GM21737 (cell line): ENCODE measurements at regions not wholly inside any gene's neighbourhood (a gene's known extent, or its start where the extent isn't known, plus 50 kb on each side); places are given as distances from the start of the nearest gene placed in this dataset.
"Not testable (repeated sequence)": the region's sequence is repeated elsewhere in the genome, so short reads cannot be mapped to it uniquely, and the experiment has no call there.

Experiments
- ATAC-seq: cut with Tn5 transposase; IDR thresholded peaks from one replicate; pipeline ENCODE4 v1.9.1; 2021; ENCODE audit warnings: mild to moderate bottlenecking, moderate library complexity; ENCODE audit not compliant: unreplicated experiment

- ATAC-seq, result no peak
Measured at GRCh38 chr12:115898670-115899069, 378.8 kb downstream of the MED13L start.

GRCh38 chr12:115897729-115898128 lies 379.8 kb downstream of the MED13L start:
- ATAC-seq, result no peak

- no peak for ATAC-seq
Measured at GRCh38 chr12:115895247-115895646, 382.2 kb downstream of the MED13L start.

- ATAC-seq, result no peak
Measured at GRCh38 chr12:115891556-115892164, 385.8 kb downstream of the MED13L start.

GRCh38 chr12:115886666-115887065 lies 390.8 kb downstream of the MED13L start:
- ATAC-seq, result no peak

GRCh38 chr12:115885040-115885690 lies 392.3 kb downstream of the MED13L start:
- no peak for ATAC-seq

- ATAC-seq, result no peak
Measured at GRCh38 chr12:115882936-115883335, 394.6 kb downstream of the MED13L start.

GRCh38 chr12:115880238-115880637 lies 397.3 kb downstream of the MED13L start:
- ATAC-seq, result no peak

GRCh38 chr12:115879354-115879753 lies 398.1 kb downstream of the MED13L start:
- ATAC-seq, result no peak

GRCh38 chr12:115873451-115874082 lies 403.9 kb downstream of the MED13L start:
- ATAC-seq, result no peak

- ATAC-seq, result no peak
Measured at GRCh38 chr12:115872919-115873357, 404.6 kb downstream of the MED13L start.

GRCh38 chr12:115872212-115872611 lies 405.3 kb downstream of the MED13L start:
- no peak for ATAC-seq

- ATAC-seq, result no peak
Measured at GRCh38 chr12:115871714-115872113, 405.8 kb downstream of the MED13L start.

- ATAC-seq, result no peak
Measured at GRCh38 chr12:115870510-115870909, 407.0 kb downstream of the MED13L start.

- no peak for ATAC-seq
Measured at GRCh38 chr12:115870021-115870420, 407.5 kb downstream of the MED13L start.

GRCh38 chr12:115869604-115870003 lies 407.9 kb downstream of the MED13L start:
- ATAC-seq, result no peak

- no peak for ATAC-seq
Measured at GRCh38 chr12:115868624-115869023, 408.9 kb downstream of the MED13L start.

GRCh38 chr12:115867854-115868253 lies 409.6 kb downstream of the MED13L start:
- no peak for ATAC-seq

GRCh38 chr12:115866909-115867525 lies 410.5 kb downstream of the MED13L start:
- no peak for ATAC-seq

- ATAC-seq, result not testable (repeated sequence)
Measured at GRCh38 chr12:115866281-115866680, 411.2 kb downstream of the MED13L start.

GRCh38 chr12:115864396-115864795 lies 413.1 kb downstream of the MED13L start:
- no peak for ATAC-seq

- ATAC-seq, result no peak
Measured at GRCh38 chr12:115860619-115861018, 416.9 kb downstream of the MED13L start.
